GM18909 (cell line): ENCODE measurements at regions not wholly inside any gene's neighbourhood (a gene's known extent, or its start where the extent isn't known, plus 50 kb on each side); places are given as distances from the start of the nearest gene placed in this dataset.
A peak's percentile ranks its signal among the peaks of the same experiment; 100 is the strongest.

Experiments
- ATAC-seq: cut with Tn5 transposase; IDR thresholded peaks from one replicate; pipeline ENCODE4 v1.9.1; 2021; ENCODE audit warnings: mild to moderate bottlenecking; ENCODE audit not compliant: unreplicated experiment, poor library complexity

DNA sequence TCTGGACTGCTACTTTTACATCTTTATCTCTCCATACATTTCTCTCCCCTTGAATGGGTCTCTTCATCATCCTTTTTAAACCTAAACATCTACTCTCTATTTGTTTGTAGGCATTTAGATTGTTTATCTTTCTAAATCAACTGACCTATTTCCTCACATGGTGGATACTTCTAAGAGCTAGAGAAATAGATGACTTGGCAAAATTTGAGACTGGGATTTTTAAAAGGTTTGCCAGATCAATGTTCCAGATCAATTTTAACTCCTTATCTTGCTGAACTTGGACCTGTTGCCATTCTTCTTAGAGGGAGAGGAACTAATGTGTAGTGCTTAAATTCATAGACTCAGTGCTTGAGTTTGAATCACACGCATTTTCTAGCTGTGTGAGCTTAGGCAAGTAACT, 144.2 kb upstream of the STEAP4 start:
- no peak for ATAC-seq

GRCh38 chr7:88449410-88449809, 142.7 kb upstream of the STEAP4 start:
- no peak for ATAC-seq

DNA sequence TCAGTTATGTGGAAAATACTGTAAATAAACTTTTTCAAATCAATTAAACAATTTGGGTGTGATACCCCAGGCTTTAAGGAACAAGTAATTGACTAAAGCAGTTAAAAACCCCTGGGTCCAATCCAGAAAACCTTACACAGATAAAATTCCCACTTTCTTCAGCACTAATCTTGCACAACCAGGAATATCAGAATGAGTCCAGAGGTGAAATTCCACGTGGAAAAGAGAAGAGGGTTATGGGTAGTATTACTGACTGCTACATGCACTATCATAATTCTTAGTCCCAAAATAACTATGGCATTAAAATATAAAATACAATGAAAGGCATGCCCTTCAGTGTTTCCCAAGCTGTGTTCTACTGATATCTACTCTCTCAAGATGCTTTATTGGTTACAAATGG, 135.7 kb upstream of the STEAP4 start:
- no peak for ATAC-seq

DNA sequence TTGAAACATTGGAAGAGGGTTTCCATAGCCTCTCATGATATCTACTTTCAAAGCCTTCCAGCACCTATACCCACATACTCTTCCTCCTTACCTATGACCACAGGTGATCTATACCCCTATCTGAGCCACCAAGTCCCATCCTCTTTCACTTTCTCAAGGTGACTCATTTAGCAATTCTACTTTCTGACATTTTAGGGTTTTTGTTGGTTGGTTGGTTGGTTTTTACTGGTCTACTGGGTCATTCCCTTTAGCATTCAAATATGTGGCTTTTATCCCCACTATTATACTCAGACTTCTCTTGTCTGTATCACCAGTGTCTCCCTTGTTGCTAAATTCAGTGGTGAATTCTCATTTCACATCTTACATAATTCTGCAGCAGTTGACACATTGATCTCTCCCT, 130.4 kb upstream of the STEAP4 start:
- peak; percentile 52 for ATAC-seq

DNA sequence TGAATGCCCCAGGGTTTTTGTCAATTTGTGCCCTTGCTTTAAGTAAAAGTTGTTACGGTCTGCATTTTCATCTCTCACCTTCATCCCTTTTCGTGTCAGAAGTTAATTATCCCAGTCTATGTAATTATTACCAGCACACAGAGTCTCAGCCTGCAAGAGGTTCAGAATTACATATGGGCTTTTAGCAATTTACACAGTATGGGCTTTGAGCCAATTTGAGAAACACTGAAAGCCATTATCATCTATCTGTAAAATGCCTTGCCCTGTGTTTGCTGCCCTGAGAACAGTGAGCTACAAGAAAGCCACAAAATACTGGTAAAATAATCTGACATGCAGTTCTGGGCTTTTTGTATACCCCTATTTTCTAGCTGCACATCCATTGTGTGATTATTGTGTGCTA, 125.6 kb upstream of the STEAP4 start:
- no peak for ATAC-seq

- ATAC-seq: no peak
These were observed 125.2 kb upstream of the STEAP4 start for GRCh38 chr7:88431882-88432281.

- ATAC-seq: no peak
These were observed 122.7 kb upstream of the STEAP4 start for GRCh38 chr7:88429382-88429781.

- no peak for ATAC-seq
These were observed 95.8 kb upstream of the STEAP4 start for GRCh38 chr7:88402529-88402928.

DNA sequence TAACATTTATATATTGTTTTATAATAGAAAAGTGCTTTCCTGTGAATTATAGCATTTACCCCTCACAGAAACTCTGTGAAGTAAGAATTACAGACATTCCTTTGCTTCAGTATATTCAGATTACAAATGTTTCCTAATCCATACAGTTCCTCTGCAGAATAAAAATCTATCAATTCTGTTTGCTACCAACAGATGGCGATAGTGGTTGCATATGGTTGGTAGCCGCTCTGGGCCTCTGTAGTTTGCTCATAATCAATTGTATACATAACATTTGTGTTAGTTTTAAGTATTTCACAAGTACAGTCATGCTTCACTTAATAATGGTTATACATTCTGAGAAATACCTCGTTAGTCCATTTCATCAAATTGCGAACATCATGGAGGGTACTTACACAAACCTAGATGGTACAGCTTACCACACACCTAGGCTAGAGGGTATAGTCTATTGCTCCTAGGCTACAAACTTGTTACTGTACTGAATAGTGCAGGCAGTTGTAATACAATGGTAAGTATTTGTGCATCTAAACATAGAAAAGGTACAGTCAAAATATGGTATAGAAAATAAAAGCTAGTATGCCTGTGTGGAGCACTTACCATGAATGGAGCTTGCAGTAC, 94.4 kb upstream of the STEAP4 start:
- peak; percentile 54 for ATAC-seq

DNA sequence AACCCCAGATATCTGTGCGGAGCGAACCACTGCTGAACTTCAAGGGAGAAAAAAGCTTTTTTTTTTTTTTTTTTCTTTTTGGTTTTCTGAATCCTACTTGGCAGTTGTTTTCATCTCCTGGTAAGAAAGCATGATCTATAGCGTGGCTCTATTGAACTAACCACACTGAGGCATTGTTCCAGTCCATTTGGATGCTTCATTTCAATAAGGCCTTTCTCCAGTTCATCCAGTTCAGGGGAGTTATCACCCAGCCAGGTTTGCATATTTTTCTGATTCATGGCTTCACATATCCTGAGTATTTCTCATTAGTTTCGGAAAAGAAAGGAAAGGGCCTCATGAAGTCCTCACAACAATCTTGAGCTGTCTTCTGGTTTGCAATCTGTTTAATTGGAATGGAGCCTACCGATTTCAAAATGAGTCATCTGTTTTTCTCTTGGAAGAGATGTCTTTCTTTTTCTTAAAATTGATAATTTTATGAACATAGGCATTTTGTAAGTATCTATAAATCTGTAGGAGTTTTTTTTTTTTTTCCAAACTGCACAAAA, 93.1 kb upstream of the STEAP4 start:
- no peak for ATAC-seq

DNA sequence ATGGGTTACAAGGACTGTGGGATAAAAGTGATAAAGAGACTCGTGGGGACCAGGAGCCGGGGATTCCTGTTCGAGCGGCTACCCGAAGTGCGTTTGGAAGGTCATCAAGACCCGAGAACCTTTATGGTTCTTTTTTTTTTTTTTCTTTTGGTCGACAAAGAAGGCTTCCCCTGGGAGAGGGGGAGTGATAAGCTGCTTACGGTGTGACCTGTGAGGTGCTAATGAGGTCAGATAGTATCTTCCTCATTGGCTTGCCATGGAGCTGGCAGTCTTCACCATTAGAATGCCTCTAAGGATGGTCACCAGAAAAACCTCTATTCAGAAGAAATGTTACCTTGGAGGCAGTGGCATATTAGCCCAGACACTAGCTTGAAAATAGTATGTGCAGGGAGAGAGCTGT, 92.3 kb upstream of the STEAP4 start:
- ATAC-seq: no peak

DNA sequence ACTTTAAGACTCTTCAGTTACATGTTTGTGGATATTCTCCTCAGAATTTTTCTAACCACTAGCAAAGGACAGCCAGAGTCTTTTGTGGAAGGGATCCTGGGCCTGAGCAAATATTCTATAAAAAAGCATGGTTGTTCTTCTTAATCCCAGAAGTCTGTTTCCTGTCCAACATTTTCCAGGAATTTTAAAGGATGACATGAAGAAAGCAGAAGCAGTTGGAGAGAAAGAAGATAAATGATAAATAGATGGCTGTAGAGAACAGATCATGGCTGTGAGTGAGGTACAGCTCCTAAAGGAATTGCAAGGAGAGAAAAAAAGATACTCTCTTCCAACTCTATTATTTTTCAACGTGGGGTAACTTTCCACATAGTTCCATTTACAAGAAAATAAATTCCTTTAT, 91.8 kb upstream of the STEAP4 start:
- ATAC-seq: no peak

DNA sequence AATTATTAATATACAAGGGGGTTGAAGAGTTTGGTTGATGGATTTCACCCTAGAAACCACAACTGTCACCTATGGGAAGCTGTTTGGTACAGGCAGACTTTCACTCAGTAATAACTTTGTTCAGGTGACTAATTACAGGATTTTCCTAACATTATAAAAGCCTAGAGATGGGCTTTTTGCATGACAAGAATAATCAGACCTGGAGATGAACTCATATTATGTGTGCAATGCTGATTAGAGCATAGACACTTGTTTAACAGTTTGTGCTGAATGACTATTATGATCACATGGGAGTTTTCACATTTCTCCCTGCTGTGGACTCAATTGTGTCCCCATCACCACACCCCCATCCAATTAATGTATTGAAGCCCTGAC, 90.2 kb upstream of the STEAP4 start:
- ATAC-seq: peak; percentile 40

- ATAC-seq: peak; percentile 80
These were observed 89.7 kb upstream of the STEAP4 start for GRCh38 chr7:88396295-88396947.

- ATAC-seq: no peak
These were observed 89.0 kb upstream of the STEAP4 start for GRCh38 chr7:88395715-88396114.

- ATAC-seq: no peak
These were observed 84.6 kb upstream of the STEAP4 start for GRCh38 chr7:88391247-88391646.

GRCh38 chr7:88387368-88387767, 80.7 kb upstream of the STEAP4 start:
- ATAC-seq: no peak

DNA sequence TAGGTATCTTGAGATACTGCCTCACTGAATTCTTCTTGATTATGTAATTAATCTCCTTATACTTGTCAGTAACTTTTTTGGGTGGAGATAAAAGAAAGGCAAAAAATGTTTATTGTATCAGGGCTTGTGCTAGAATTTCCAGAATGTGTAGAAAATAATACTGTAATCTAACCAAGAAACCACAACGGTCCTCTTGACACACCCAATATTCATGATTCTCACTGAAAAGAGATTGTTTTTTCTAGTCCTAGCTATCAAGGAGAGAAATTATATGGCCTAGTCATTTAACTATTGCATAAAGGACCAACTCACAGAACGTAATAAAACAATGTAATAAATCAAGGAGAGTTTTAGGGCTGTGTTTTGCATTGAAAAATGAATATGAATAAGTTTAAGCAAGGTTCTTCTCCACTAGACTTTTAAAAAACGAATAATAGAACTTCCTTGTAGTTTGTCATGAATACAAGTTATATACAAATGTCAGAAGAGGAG, 80.0 kb upstream of the STEAP4 start:
- no peak for ATAC-seq

DNA sequence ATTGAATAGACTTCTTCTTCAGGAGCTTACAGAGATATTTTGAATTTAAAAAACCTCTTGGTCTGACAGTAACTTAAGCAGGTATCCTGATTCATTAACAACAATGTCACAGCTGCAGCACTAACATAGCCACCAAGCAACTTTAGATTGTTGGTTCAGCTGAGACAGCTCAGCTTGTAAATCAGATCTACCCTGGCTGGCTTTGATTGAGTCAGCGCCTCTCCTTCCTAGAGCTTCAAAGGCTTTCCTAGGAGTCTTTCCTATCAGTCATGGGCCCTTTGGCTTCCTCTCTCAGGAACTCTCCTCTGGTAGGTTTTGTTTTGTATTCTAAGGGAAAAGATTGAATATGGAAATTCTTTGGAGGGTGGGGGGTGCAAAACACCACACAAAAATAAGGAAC, 70.7 kb upstream of the STEAP4 start:
- no peak for ATAC-seq

DNA sequence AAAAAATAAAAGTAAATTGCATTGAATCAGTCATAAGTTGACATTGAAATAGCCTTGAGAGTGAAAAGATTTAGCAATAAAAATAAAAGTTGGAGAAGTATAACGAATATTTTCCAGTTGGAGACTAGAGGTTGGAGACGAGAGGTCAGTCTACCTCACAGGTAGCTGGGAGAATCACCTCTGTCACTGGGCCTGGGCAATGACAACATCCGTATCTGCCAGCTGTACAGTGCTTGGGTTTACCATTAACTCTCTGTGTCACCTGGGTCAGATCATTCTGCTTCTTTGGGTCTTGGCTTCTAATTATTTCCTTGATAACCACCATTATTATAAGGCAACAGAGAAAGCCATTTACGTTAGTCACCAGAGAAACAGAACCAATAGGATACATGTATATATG, 62.0 kb upstream of the STEAP4 start:
- no peak for ATAC-seq

- ATAC-seq: no peak
These were observed 60.2 kb upstream of the STEAP4 start for GRCh38 chr7:88366845-88367244.

GRCh38 chr7:88363869-88364268, 57.2 kb upstream of the STEAP4 start:
- no peak for ATAC-seq
